ENCODE measurements at regions not wholly inside any gene's neighbourhood (a gene's known extent, or its start where the extent isn't known, plus 50 kb on each side); places are given as distances from the start of the nearest gene placed in this dataset.
"Not testable (repeated sequence)": the region's sequence is repeated elsewhere in the genome, so short reads cannot be mapped to it uniquely, and the experiment has no call there.

GRCh38 chr4:164039482-164039881 is 545.0 kb downstream of the TMA16 start:
- no peak overlapping the region for H3K27ac ChIP-seq
- DNase-seq (ENCODE audit: low read depth, low spot score), result no peak

GRCh38 chr4:164056426-164057142 is 562.1 kb downstream of the TMA16 start:
- DNase-seq (ENCODE audit: low read depth, low spot score), result no peak
- H3K27ac ChIP-seq, result no peak overlapping the region

GRCh38 chr4:164058776-164059445 is 564.4 kb downstream of the TMA16 start:
- no peak for DNase-seq (ENCODE audit: low read depth, low spot score)
- H3K27ac ChIP-seq, result no peak overlapping the region

GRCh38 chr4:164060456-164060855 is 566.0 kb downstream of the TMA16 start:
- no peak for DNase-seq (ENCODE audit: low read depth, low spot score)
- no peak overlapping the region for H3K27ac ChIP-seq

- DNase-seq (ENCODE audit: low read depth, low spot score), result no peak
- no peak overlapping the region for H3K27ac ChIP-seq
These were observed 573.9 kb downstream of the TMA16 start for GRCh38 chr4:164068392-164068791.

GRCh38 chr4:164070625-164071024 is 576.1 kb downstream of the TMA16 start:
- DNase-seq (ENCODE audit: low read depth, low spot score), result no peak

GRCh38 chr4:164081371-164081770 is 586.9 kb downstream of the TMA16 start:
- H3K27ac ChIP-seq, result no peak overlapping the region
- no peak for DNase-seq (ENCODE audit: low read depth, low spot score)

More at GRCh38 chr4:164070625-164071024, 576.1 kb downstream of the TMA16 start:
- no peak overlapping the region for H3K27ac ChIP-seq

- DNase-seq (ENCODE audit: low read depth, low spot score), result no peak
- H3K27ac ChIP-seq, result no peak overlapping the region
These were observed 587.3 kb downstream of the TMA16 start for GRCh38 chr4:164081801-164082200.

GRCh38 chr4:164087733-164088132 is 593.2 kb downstream of the TMA16 start:
- H3K27ac ChIP-seq, result no peak overlapping the region

GRCh38 chr4:164095313-164096110 is 601.0 kb downstream of the TMA16 start:
- DNase-seq (ENCODE audit: low read depth, low spot score), result no peak
- H3K27ac ChIP-seq, result no peak overlapping the region

More at GRCh38 chr4:164087733-164088132, 593.2 kb downstream of the TMA16 start:
- no peak for DNase-seq (ENCODE audit: low read depth, low spot score)

GRCh38 chr4:164096766-164097518 is 602.5 kb downstream of the TMA16 start:
- DNase-seq (ENCODE audit: low read depth, low spot score), result no peak
- no peak overlapping the region for H3K27ac ChIP-seq

- H3K27ac ChIP-seq; DNase-seq (ENCODE audit: low read depth, low spot score): not testable (repeated sequence)
These were observed 606.4 kb downstream of the TMA16 start for GRCh38 chr4:164100741-164101365.

- no peak for DNase-seq (ENCODE audit: low read depth, low spot score)
- no peak overlapping the region for H3K27ac ChIP-seq
These were observed 614.5 kb downstream of the TMA16 start for GRCh38 chr4:164108971-164109370.

GRCh38 chr4:164109503-164109902 is 615.0 kb downstream of the TMA16 start:
- H3K27ac ChIP-seq, result no peak overlapping the region

GRCh38 chr4:164115236-164115635 is 620.7 kb downstream of the TMA16 start:
- DNase-seq (ENCODE audit: low read depth, low spot score), result no peak
- H3K27ac ChIP-seq, result no peak overlapping the region

More at GRCh38 chr4:164109503-164109902, 615.0 kb downstream of the TMA16 start:
- no peak for DNase-seq (ENCODE audit: low read depth, low spot score)

GRCh38 chr4:164116286-164116685 is 621.8 kb downstream of the TMA16 start:
- no peak for DNase-seq (ENCODE audit: low read depth, low spot score)
- no peak overlapping the region for H3K27ac ChIP-seq

- H3K27ac ChIP-seq, result no peak overlapping the region
- no peak for DNase-seq (ENCODE audit: low read depth, low spot score)
These were observed 619.5 kb upstream of the SMIM31 start for GRCh38 chr4:164134388-164134787.

GRCh38 chr4:164136180-164136616 is 617.7 kb upstream of the SMIM31 start:
- H3K27ac ChIP-seq, result peak overlapping the region; percentile 23
- no peak for DNase-seq (ENCODE audit: low read depth, low spot score)

- no peak overlapping the region for H3K27ac ChIP-seq
- peak; percentile 24 for DNase-seq (ENCODE audit: low read depth, low spot score)
These were observed 615.4 kb upstream of the SMIM31 start for GRCh38 chr4:164138521-164138920.

GRCh38 chr4:164139291-164139690 is 614.6 kb upstream of the SMIM31 start:
- H3K27ac ChIP-seq, result no peak overlapping the region
- no peak for DNase-seq (ENCODE audit: low read depth, low spot score)

Measured in epithelial cell of prostate (primary cell).